ENCODE measurements at regions not wholly inside any gene's neighbourhood (a gene's known extent, or its start where the extent isn't known, plus 50 kb on each side); places are given as distances from the start of the nearest gene placed in this dataset.

DNA sequence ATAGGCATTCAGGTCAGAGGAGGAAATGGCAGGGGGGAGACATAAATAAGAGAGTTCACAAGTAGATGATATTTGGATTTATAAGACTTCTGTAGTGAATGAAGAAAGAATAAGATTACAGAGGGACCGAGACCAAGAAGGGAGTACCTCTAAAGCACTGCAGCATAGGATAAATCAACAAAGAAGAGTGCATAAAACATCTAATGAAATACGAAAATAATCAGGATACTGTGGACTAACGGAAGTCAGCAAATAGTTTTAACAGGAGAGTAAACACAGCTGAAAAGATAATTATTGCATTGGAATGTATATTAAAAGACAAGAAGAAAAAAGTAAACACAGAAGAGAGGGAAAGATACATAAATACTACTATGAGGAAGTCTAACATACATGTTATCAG is 921.9 kb upstream of the PRMT6 start:
- DNase-seq (ENCODE audit: low read depth in 2 of 2), result no peak
- TF ChIP-seq, protein P1, sequence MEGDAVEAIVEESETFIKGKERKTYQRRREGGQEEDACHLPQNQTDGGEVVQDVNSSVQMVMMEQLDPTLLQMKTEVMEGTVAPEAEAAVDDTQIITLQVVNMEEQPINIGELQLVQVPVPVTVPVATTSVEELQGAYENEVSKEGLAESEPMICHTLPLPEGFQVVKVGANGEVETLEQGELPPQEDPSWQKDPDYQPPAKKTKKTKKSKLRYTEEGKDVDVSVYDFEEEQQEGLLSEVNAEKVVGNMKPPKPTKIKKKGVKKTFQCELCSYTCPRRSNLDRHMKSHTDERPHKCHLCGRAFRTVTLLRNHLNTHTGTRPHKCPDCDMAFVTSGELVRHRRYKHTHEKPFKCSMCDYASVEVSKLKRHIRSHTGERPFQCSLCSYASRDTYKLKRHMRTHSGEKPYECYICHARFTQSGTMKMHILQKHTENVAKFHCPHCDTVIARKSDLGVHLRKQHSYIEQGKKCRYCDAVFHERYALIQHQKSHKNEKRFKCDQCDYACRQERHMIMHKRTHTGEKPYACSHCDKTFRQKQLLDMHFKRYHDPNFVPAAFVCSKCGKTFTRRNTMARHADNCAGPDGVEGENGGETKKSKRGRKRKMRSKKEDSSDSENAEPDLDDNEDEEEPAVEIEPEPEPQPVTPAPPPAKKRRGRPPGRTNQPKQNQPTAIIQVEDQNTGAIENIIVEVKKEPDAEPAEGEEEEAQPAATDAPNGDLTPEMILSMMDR (IDR thresholded peaks at IDR 0.05; ENCODE audit: low read depth, low read length), result no peak
- H3K4me3 ChIP-seq (replicated peaks in 1 of 2; ENCODE audit: low read depth in 2 of 2, low read length in 2 of 2), result no peak overlapping the region

DNA sequence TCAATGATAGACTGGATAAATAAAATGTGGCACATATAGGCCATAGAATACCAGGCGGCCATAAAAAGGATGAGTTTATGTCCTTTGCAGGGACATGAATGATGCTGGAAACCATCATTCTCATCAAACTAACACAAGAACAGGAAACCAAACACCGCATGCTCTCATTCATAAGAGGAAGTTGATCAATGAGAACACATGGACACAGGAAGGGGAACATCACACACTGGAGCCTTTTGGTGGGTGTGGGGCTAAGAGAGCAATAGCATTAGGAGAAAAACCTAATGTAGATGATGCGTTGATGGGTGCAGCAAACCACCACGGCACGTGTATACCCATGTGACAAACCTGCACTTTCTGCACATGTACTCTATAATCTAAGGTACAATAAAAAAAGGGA is 883.4 kb upstream of the PRMT6 start:
- TF ChIP-seq, protein P1 (IDR thresholded peaks at IDR 0.05; ENCODE audit: low read depth, low read length), result no peak
- no peak overlapping the region for H3K4me3 ChIP-seq (replicated peaks in 1 of 2; ENCODE audit: low read depth in 2 of 2, low read length in 2 of 2)
- no peak for DNase-seq (ENCODE audit: low read depth in 2 of 2)

DNA sequence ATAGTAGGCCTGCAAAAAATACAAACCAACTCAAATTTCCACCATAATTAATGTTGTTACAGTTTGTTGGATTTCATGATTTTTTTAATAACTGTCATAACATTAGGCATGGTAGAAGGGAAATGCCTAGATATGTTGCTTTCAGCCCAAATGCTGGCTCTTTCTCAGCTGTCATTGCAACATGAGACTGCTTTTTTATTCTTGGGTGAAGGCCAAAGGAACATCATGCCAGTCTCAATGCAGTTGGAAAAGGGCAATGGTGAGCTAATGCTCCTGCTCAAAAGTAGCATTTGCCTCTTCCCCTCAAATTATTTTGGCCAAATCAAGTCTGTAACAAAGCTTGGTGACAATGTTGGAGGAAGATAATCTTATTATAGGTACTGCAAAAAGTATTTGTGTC is 877.7 kb upstream of the PRMT6 start:
- no peak overlapping the region for H3K4me3 ChIP-seq (replicated peaks in 1 of 2; ENCODE audit: low read depth in 2 of 2, low read length in 2 of 2)
- TF ChIP-seq, protein P1 (IDR thresholded peaks at IDR 0.05; ENCODE audit: low read depth, low read length), result no peak
- DNase-seq (ENCODE audit: low read depth in 2 of 2), result no peak

DNA sequence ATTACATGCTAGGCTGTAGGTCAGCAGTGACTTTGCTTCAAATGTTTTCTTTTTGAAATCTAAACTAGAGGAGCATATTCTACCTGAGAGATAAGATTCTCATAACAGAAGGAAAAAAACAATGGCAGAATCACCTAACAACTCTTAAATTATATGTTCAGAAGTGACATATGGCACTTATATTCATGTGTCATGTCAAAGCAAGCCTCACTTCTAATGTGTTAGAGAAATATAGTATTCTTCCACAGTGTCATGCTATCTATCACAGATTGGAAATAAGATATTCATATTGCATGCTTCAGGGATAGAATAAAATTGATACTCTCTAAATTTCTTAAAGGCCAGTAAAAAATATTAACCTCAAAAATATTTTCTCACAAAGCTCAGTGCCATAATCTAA is 874.6 kb upstream of the PRMT6 start:
- TF ChIP-seq, protein P1 (IDR thresholded peaks at IDR 0.05; ENCODE audit: low read depth, low read length), result no peak
- no peak for DNase-seq (ENCODE audit: low read depth in 2 of 2)
- H3K4me3 ChIP-seq (replicated peaks in 1 of 2; ENCODE audit: low read depth in 2 of 2, low read length in 2 of 2), result no peak overlapping the region

DNA sequence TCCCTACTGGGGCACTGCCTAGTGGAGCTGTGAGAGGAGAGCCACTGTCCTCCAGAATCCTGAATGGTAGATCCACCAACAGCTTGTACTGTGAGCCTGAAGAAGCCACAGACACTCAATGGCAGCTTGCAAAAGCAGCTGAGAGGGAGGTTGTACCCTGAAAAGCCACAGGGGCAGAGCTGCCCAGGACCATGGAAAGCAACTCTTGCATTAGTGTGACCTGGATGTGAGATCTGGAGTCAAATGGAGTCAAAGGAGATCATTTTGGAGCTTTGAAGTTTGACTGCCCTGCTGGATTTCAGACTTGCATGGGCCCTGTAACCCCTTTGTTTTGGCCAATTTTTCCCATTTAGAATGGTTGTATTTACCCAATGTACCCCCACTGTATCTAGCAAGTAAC is 871.4 kb upstream of the PRMT6 start:
- TF ChIP-seq, protein P1 (IDR thresholded peaks at IDR 0.05; ENCODE audit: low read depth, low read length), result no peak
- H3K4me3 ChIP-seq (replicated peaks in 1 of 2; ENCODE audit: low read depth in 2 of 2, low read length in 2 of 2), result no peak overlapping the region
- no peak for DNase-seq (ENCODE audit: low read depth in 2 of 2)

DNA sequence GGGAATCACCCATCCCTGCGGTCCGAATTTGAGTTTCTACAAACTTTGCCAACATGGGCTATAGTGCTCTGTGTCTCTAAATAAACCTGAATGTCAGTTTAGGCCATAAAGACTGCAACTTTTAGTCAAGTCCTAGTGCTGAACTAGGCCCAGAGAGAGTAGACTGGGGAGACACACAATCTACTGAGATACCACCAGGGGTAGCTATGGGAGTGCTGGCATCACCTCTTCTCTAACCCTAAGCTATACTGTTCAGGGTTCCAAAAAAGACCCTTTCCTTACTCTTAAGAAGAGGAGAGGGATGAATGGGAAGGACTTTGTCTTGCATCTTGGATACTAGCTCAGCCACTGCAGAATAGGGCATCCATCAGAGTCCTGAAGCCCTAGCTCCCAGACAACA is 866.7 kb upstream of the PRMT6 start:
- no peak overlapping the region for H3K4me3 ChIP-seq (replicated peaks in 1 of 2; ENCODE audit: low read depth in 2 of 2, low read length in 2 of 2)
- TF ChIP-seq, protein P1 (IDR thresholded peaks at IDR 0.05; ENCODE audit: low read depth, low read length), result no peak
- DNase-seq (ENCODE audit: low read depth in 2 of 2), result no peak

DNA sequence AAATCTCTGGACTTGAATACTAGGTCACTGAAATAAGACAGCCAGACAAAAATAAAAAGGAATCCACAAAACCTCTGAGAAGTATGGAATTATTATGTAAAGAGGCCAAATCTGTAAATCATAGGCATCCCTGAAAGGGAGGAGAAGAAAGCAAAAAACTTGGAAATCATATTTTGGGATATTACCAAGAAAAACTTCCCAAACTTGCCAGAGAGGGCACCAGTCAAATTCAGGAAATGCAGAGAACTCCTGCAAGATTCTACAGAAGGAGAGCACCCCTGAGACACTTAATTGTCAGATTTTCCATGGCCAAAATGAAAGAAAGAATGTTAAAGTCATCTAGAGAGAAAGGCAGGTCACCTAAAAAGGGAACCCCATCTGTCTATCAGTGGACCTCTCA is 862.3 kb upstream of the PRMT6 start:
- TF ChIP-seq, protein P1 (IDR thresholded peaks at IDR 0.05; ENCODE audit: low read depth, low read length), result no peak
- no peak for DNase-seq (ENCODE audit: low read depth in 2 of 2)
- no peak overlapping the region for H3K4me3 ChIP-seq (replicated peaks in 1 of 2; ENCODE audit: low read depth in 2 of 2, low read length in 2 of 2)

Measured in cardiac fibroblast (primary cell).